ENCODE measurements at regions not wholly inside any gene's neighbourhood (a gene's known extent, or its start where the extent isn't known, plus 50 kb on each side); places are given as distances from the start of the nearest gene placed in this dataset.

DNA sequence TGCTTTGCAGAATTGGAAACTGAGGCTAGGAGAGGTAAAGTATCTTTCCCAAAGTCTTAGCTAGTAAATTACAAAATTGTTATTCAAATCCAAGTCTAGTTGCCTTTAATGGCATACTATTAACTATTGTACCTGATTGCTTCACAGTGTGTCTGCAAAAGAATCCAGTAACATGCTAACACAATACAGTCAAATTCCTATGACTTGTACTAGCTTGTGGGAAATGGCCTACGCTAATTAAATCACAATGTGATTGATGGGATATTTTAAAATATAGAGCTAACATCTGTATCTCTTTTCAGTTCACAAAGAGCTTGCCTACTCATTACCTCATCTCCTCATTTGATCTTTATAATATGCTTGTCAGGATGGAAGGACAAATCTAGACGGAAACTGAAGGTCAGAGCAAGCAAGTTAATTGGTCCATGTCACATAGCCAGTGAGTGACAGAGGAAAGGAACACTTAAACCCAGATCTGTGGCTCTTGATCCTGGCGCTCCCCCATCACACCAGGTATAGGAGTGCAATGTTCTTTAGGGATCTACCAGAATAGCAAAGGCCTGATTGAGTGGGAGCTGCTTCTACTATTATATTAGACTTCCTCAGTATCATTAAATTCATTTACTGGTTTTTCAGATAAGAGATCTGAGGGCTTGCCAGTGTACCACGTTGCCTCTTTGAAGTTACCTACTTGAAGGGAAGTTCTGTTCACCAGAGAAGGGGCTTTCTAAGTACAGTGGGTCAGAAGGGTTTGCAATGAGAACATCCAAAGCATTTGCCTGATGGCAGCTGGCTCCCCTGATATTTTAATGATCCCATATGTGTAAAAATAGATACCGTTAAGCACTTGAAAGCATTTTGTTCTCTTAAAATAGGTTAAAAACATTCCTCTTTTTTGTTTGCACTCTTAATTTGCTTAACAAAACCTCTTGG lies 213.6 kb upstream of the SESN3 start:
- TF ChIP-seq POLR2AphosphoS5 (IDR thresholded peaks at IDR 0.05) (no peak), POLR2A (IDR thresholded peaks at IDR 0.05) (no peak)
- TF ChIP-seq, protein P1, sequence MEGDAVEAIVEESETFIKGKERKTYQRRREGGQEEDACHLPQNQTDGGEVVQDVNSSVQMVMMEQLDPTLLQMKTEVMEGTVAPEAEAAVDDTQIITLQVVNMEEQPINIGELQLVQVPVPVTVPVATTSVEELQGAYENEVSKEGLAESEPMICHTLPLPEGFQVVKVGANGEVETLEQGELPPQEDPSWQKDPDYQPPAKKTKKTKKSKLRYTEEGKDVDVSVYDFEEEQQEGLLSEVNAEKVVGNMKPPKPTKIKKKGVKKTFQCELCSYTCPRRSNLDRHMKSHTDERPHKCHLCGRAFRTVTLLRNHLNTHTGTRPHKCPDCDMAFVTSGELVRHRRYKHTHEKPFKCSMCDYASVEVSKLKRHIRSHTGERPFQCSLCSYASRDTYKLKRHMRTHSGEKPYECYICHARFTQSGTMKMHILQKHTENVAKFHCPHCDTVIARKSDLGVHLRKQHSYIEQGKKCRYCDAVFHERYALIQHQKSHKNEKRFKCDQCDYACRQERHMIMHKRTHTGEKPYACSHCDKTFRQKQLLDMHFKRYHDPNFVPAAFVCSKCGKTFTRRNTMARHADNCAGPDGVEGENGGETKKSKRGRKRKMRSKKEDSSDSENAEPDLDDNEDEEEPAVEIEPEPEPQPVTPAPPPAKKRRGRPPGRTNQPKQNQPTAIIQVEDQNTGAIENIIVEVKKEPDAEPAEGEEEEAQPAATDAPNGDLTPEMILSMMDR (IDR thresholded peaks at IDR 0.05), result no peak
